ENCODE measurements at regions not wholly inside any gene's neighbourhood (a gene's known extent, or its start where the extent isn't known, plus 50 kb on each side); places are given as distances from the start of the nearest gene placed in this dataset.

DNA sequence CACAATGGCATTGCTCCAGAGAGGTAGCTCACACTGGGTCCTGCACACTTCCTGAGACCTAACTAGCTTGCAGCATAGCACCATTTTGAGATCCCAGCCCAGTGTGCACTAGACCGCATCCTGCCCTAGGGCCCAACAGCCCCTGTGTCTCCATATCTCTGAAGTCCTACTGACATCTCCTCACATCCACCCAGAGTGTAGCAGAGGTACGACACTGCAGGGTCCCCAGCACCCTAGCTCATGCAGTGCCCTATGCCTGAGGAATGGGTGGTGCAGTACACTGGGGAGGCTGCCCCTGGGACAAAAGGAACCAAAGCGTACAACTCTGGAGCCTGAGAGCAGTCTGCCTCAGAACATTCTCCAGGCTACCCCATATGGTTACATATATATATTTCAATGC lies 111.4 kb upstream of the DEPDC1 start:
- no peaks in the 10 kb centered on the region for H3K36me3 ChIP-seq (ENCODE audit: control insufficient read depth, insufficient read depth, low read length)
- TF ChIP-seq, protein P1, sequence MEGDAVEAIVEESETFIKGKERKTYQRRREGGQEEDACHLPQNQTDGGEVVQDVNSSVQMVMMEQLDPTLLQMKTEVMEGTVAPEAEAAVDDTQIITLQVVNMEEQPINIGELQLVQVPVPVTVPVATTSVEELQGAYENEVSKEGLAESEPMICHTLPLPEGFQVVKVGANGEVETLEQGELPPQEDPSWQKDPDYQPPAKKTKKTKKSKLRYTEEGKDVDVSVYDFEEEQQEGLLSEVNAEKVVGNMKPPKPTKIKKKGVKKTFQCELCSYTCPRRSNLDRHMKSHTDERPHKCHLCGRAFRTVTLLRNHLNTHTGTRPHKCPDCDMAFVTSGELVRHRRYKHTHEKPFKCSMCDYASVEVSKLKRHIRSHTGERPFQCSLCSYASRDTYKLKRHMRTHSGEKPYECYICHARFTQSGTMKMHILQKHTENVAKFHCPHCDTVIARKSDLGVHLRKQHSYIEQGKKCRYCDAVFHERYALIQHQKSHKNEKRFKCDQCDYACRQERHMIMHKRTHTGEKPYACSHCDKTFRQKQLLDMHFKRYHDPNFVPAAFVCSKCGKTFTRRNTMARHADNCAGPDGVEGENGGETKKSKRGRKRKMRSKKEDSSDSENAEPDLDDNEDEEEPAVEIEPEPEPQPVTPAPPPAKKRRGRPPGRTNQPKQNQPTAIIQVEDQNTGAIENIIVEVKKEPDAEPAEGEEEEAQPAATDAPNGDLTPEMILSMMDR (IDR thresholded peaks at IDR 0.05; ENCODE audit: insufficient read depth, low read length, severe bottlenecking): no peak
- no peaks in the 10 kb centered on the region for H3K27me3 ChIP-seq (ENCODE audit: control insufficient read depth, insufficient read depth, low read length)
- no peak for FAIRE-seq
- H3K4me3 ChIP-seq (ENCODE audit: low read depth, low read length): no peak overlapping the region
- DNase-seq (ENCODE audit: low read depth): no peak

DNA sequence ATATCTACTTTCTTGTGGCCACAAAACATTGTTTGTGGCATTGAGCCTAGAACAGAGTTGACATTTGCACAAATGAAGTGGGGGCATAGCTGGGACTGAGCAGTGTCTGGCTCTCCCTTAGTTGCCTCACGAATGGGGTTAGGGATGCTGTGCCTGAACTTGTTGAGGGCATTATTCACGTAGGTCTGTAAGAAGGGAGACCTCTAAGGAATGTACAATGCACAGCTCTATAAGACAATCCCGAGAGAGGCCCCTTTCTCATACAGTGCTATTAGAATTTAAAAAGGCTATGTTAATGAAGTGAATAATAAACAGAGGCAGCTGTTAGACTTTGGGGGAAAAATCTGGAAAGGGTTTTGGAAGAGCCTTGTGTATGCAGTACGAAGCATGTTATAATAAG lies 118.4 kb upstream of the DEPDC1 start:
- Histone ChIP-seq H3K27me3 (ENCODE audit: control insufficient read depth, insufficient read depth, low read length) (no peaks in the 10 kb centered on the region), H3K4me3 (ENCODE audit: low read depth, low read length) (no peak overlapping the region), H3K36me3 (ENCODE audit: control insufficient read depth, insufficient read depth, low read length) (no peaks in the 10 kb centered on the region)
- no peak for DNase-seq (ENCODE audit: low read depth)
- no peak for FAIRE-seq
- TF ChIP-seq, protein P1 (IDR thresholded peaks at IDR 0.05; ENCODE audit: insufficient read depth, low read length, severe bottlenecking): no peak

DNA sequence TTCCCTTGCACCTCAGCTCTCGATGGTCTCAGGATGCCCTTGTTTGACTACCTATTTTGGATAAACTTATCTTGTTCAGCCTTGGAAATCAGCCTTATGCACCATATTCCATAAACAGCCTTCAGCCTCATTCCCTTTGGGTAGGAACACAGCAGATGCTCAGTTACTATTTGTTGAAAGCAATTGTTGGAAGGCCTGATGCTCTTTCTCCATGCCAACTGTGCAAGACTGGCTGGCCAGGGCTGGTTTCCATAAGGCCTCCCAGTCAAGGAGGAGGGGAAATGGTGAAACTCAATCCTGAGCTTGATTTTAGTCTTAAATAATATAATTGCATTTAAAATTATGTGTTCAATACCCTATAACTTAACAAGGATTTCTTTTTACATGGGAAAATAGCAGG lies 121.1 kb upstream of the DEPDC1 start:
- Histone ChIP-seq H3K36me3 (ENCODE audit: control insufficient read depth, insufficient read depth, low read length) (no peaks in the 10 kb centered on the region), H3K27me3 (ENCODE audit: control insufficient read depth, insufficient read depth, low read length) (no peaks in the 10 kb centered on the region), H3K4me3 (ENCODE audit: low read depth, low read length) (no peak overlapping the region)
- FAIRE-seq (no peak), DNase-seq (ENCODE audit: low read depth) (no peak)
- TF ChIP-seq, protein P1 (IDR thresholded peaks at IDR 0.05; ENCODE audit: insufficient read depth, low read length, severe bottlenecking): no peak

DNA sequence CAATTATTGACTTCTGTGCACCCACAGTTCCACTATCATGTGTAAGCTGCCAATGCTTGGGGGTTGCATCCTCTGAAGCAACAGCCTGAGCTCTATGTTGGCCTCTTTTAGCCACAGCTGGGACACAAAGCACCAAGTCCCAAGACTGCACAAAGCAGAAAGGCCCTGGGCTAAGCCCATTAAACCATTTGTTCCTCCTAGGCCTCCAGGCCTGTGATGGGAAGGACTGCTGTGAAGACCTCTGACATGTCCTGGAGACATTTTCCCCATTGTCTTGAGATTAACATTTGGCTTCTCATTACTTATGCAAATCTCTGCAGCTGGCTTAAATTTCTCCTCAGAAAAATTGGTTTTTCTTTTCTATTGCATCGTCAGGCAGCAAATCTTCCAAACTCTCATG lies 123.7 kb upstream of the DEPDC1 start:
- FAIRE-seq: no peak
- no peak overlapping the region for H3K4me3 ChIP-seq (ENCODE audit: low read depth, low read length)

DNA sequence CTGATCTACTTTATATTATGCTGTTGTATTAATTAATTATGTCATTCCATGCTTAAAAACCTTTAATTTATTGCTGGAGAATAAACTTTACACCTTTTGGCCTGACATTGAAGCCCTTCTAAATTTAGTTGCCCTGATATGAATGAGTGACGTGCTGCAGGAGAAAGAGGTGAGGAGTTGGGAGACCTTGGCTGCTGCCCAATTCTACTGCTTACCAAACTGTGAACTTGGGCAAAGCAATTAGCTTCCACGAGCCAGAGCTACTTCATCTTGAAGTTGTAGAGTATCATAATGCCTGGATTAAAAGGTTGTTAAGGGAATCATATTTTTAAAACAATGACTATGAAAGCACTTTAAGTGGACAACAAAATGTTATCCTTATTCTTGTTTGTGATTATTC lies 126.8 kb upstream of the DEPDC1 start:
- FAIRE-seq: no peak
- DNase-seq (ENCODE audit: low read depth): no peak
- TF ChIP-seq, protein P1 (IDR thresholded peaks at IDR 0.05; ENCODE audit: insufficient read depth, low read length, severe bottlenecking): no peak
- no peaks in the 10 kb centered on the region for H3K27me3 ChIP-seq (ENCODE audit: control insufficient read depth, insufficient read depth, low read length)
- H3K4me3 ChIP-seq (ENCODE audit: low read depth, low read length): no peak overlapping the region
- no peaks in the 10 kb centered on the region for H3K36me3 ChIP-seq (ENCODE audit: control insufficient read depth, insufficient read depth, low read length)

More for the DNA sequence above, 123.7 kb upstream of the DEPDC1 start:
- no peak for DNase-seq (ENCODE audit: low read depth)
- no peaks in the 10 kb centered on the region for H3K27me3 ChIP-seq (ENCODE audit: control insufficient read depth, insufficient read depth, low read length)
- no peaks in the 10 kb centered on the region for H3K36me3 ChIP-seq (ENCODE audit: control insufficient read depth, insufficient read depth, low read length)
- TF ChIP-seq, protein P1 (IDR thresholded peaks at IDR 0.05; ENCODE audit: insufficient read depth, low read length, severe bottlenecking): no peak

DNA sequence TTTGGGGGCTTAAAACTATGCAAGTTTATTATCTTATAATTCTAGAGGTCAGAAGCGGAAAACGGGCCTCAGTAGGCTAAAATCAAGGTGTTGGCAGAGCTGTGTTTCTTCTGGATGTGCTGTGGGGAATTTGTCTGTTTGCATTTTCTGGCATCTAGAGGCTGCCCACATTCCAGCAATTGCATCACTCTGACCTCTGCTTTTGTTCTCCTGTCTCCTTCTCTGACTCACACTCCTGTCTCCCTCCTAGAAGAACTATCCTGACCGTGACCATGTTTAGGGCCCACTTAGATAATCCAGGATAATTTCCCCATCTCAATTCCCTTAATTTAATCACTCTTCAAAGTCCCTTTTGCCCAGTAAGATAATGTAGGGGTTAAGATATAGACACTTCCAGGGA lies 127.4 kb upstream of the DEPDC1 start:
- Histone ChIP-seq H3K36me3 (ENCODE audit: control insufficient read depth, insufficient read depth, low read length) (no peaks in the 10 kb centered on the region), H3K4me3 (ENCODE audit: low read depth, low read length) (no peak overlapping the region), H3K27me3 (ENCODE audit: control insufficient read depth, insufficient read depth, low read length) (no peaks in the 10 kb centered on the region)
- DNase-seq (ENCODE audit: low read depth) (peak; percentile 74), FAIRE-seq (no peak)
- TF ChIP-seq, protein P1 (IDR thresholded peaks at IDR 0.05; ENCODE audit: insufficient read depth, low read length, severe bottlenecking): no peak
